NB4 (cell line): ENCODE measurements at regions not wholly inside any gene's neighbourhood (a gene's known extent, or its start where the extent isn't known, plus 50 kb on each side); places are given as distances from the start of the nearest gene placed in this dataset.

Source experiments
- DNase-seq: peaks from one replicate; pipeline ENCODE4 v3.0.0; 2010; ENCODE audit warnings: low read depth
- H3K4me3 ChIP-seq: one replicate; pipeline ENCODE4 v1.5.1; 2011; ENCODE audit warnings: mild to moderate bottlenecking, low read depth, low read length, moderate library complexity
- CTCF ChIP-seq: IDR thresholded peaks from one replicate; pipeline ENCODE4 v1.5.1; 2012; ENCODE audit warnings: low read depth, low read length
- MAX ChIP-seq: IDR thresholded peaks from 2 replicates; pipeline ENCODE4 v1.6.1; 2011; ENCODE audit warnings: low read depth, low read length
- MYC ChIP-seq: IDR thresholded peaks from 2 replicates; pipeline ENCODE4 v1.6.1; 2011; ENCODE audit warnings: low read depth, low read length
- POLR2A ChIP-seq: IDR thresholded peaks from 2 replicates; pipeline ENCODE4 v1.6.1; 2011; ENCODE audit warnings: mild to moderate bottlenecking; ENCODE audit not compliant: insufficient read length; ENCODE audit errors: extremely low read depth

GRCh38 chr9:14389146-14389545, 75.2 kb upstream of the NFIB start:
- no peak for TF ChIP-seq CTCF
- H3K4me3 ChIP-seq, result no peak overlapping the region
- DNase-seq, result no peak

- H3K4me3 ChIP-seq, result no peak overlapping the region
- TF ChIP-seq MAX (no peak), POLR2A (no peak), MYC (no peak), CTCF (no peak)
Observed at GRCh38 chr9:14383773-14384172, 69.8 kb upstream of the NFIB start.

GRCh38 chr9:14383294-14383693, 69.4 kb upstream of the NFIB start:
- no peak overlapping the region for H3K4me3 ChIP-seq

More at GRCh38 chr9:14383773-14384172, 69.8 kb upstream of the NFIB start:
- DNase-seq, result no peak

GRCh38 chr9:14380061-14380836, 66.3 kb upstream of the NFIB start:
- TF ChIP-seq CTCF (no peak), POLR2A (no peak), MYC (no peak), MAX (no peak)
- DNase-seq, result no peak

More at GRCh38 chr9:14383294-14383693, 69.4 kb upstream of the NFIB start:
- TF ChIP-seq MYC (no peak), POLR2A (no peak), MAX (no peak), CTCF (no peak)
- DNase-seq, result no peak

GRCh38 chr9:14379280-14379679, 65.3 kb upstream of the NFIB start:
- TF ChIP-seq MYC (no peak), CTCF (no peak), POLR2A (no peak), MAX (no peak)
- DNase-seq, result no peak

More at GRCh38 chr9:14380061-14380836, 66.3 kb upstream of the NFIB start:
- no peak overlapping the region for H3K4me3 ChIP-seq

GRCh38 chr9:14373706-14374105, 59.8 kb upstream of the NFIB start:
- no peak overlapping the region for H3K4me3 ChIP-seq
- DNase-seq, result no peak
- no peak for TF ChIP-seq CTCF

More at GRCh38 chr9:14379280-14379679, 65.3 kb upstream of the NFIB start:
- H3K4me3 ChIP-seq, result no peak overlapping the region
